H9 (cell line): ENCODE measurements at regions not wholly inside any gene's neighbourhood (a gene's known extent, or its start where the extent isn't known, plus 50 kb on each side); places are given as distances from the start of the nearest gene placed in this dataset.

ENCODE experiments used
- DNase-seq: peaks from one replicate; pipeline ENCODE4 v3.0.0-alpha.2; 2017
- H2AFZ ChIP-seq: one replicate; pipeline ENCODE4 v1.6.1; 2013; ENCODE audit warnings: mild to moderate bottlenecking, low read length, control low read depth, moderate library complexity
- H2AK5ac ChIP-seq: 2 replicates; pipeline ENCODE4 v1.6.1; 2013; ENCODE audit warnings: low read length, control low read depth, mixed read lengths; ENCODE audit not compliant: insufficient read length
- H2BK120ac ChIP-seq: one replicate; pipeline ENCODE4 v1.6.1; 2013; ENCODE audit warnings: low read depth, mild to moderate bottlenecking, low read length, control low read depth, inconsistent platforms; ENCODE audit not compliant: poor library complexity, severe bottlenecking
- H2BK12ac ChIP-seq: 2 replicates; pipeline ENCODE4 v1.6.1; 2013; ENCODE audit warnings: low read length, control low read depth, mixed read lengths, low read depth; ENCODE audit not compliant: insufficient read length
- H2BK15ac ChIP-seq: 2 replicates; pipeline ENCODE4 v1.6.1; 2013; ENCODE audit warnings: low read depth, low read length, control low read depth
- H2BK20ac ChIP-seq: one replicate; pipeline ENCODE4 v1.6.1; 2013; ENCODE audit warnings: low read depth, mild to moderate bottlenecking, low read length, control low read depth, inconsistent platforms; ENCODE audit not compliant: poor library complexity, severe bottlenecking
- H2BK5ac ChIP-seq: 2 replicates; pipeline ENCODE4 v1.6.1; 2013; ENCODE audit warnings: low read length, control low read depth, mixed read lengths; ENCODE audit not compliant: insufficient read length
- H3K14ac ChIP-seq: 2 replicates; pipeline ENCODE4 v1.6.1; 2013; ENCODE audit warnings: low read length, control low read depth; ENCODE audit not compliant: insufficient read depth
- H3K18ac ChIP-seq: 2 replicates; pipeline ENCODE4 v1.6.1; 2013; ENCODE audit warnings: low read depth, mild to moderate bottlenecking, mixed read lengths, low read length, control low read depth; ENCODE audit not compliant: insufficient read length
- H3K23ac ChIP-seq: 2 replicates; pipeline ENCODE4 v1.6.1; 2013; ENCODE audit warnings: low read length, control low read depth, mixed read lengths, low read depth; ENCODE audit not compliant: insufficient read length
- H3K23me2 ChIP-seq: 2 replicates; pipeline ENCODE4 v1.6.1; 2013; ENCODE audit warnings: low read depth, mild to moderate bottlenecking, mixed read lengths, low read length, control low read depth; ENCODE audit not compliant: insufficient read length, poor library complexity, severe bottlenecking
- H3K27ac ChIP-seq: 2 replicates; pipeline ENCODE4 v1.5.1; 2013; ENCODE audit warnings: low read length, control low read depth, mixed read lengths, low read depth; ENCODE audit not compliant: insufficient read length
- H3K27me3 ChIP-seq: 2 replicates; pipeline ENCODE4 v1.6.1; 2013; ENCODE audit warnings: low read length, control low read depth, inconsistent platforms; ENCODE audit not compliant: insufficient read depth
- H3K4ac ChIP-seq: 2 replicates; pipeline ENCODE4 v1.6.1; 2013; ENCODE audit warnings: low read depth, mild to moderate bottlenecking, control low read depth, inconsistent platforms, low read length, moderate library complexity
- H3K4me1 ChIP-seq: 2 replicates; pipeline ENCODE4 v1.6.1; 2013; ENCODE audit warnings: low read length, control low read depth, inconsistent platforms; ENCODE audit not compliant: insufficient read depth
- H3K4me2 ChIP-seq: 2 replicates; pipeline ENCODE4 v1.6.1; 2013; ENCODE audit warnings: low read length, control low read depth, mixed read lengths; ENCODE audit not compliant: insufficient read length, insufficient read depth
- H3K56ac ChIP-seq: 2 replicates; pipeline ENCODE4 v1.6.1; 2013; ENCODE audit warnings: low read depth, mild to moderate bottlenecking, mixed read lengths, low read length, control low read depth; ENCODE audit not compliant: insufficient read length
- H3K79me1 ChIP-seq: 2 replicates; pipeline ENCODE4 v1.6.1; 2013; ENCODE audit warnings: low read depth, mild to moderate bottlenecking, moderate library complexity, low read length, control low read depth, inconsistent platforms; ENCODE audit not compliant: insufficient read depth, poor library complexity, severe bottlenecking
- H3K79me2 ChIP-seq: 2 replicates; pipeline ENCODE4 v1.6.1; 2013; ENCODE audit warnings: low read length, control low read depth, inconsistent platforms; ENCODE audit not compliant: insufficient read depth
- H3K9ac ChIP-seq: 2 replicates; pipeline ENCODE4 v1.6.1; 2013; ENCODE audit warnings: low read length, control low read depth, mixed read lengths; ENCODE audit not compliant: insufficient read length; ENCODE audit errors: extremely low read depth
- H3K9me3 ChIP-seq: one replicate; pipeline ENCODE4 v1.6.1; 2013; ENCODE audit warnings: low read depth, low read length, inconsistent platforms; ENCODE audit not compliant: control insufficient read depth
- H3T11ph ChIP-seq: one replicate; pipeline ENCODE4 v1.6.1; 2013; ENCODE audit warnings: mild to moderate bottlenecking, low read length, control low read depth, inconsistent platforms
- H4K20me1 ChIP-seq: one replicate; pipeline ENCODE4 v1.6.1; 2013; ENCODE audit not compliant: control insufficient read depth, insufficient read length, insufficient read depth
- H4K5ac ChIP-seq: 2 replicates; pipeline ENCODE4 v1.6.1; 2013; ENCODE audit warnings: low read depth, mild to moderate bottlenecking, mixed read lengths, low read length, control low read depth; ENCODE audit not compliant: insufficient read length
- H4K8ac ChIP-seq: replicated peaks from 2 replicates; pipeline ENCODE4 v1.6.1; 2013; ENCODE audit warnings: low read length, control low read depth, mixed read lengths, low read depth; ENCODE audit not compliant: insufficient read length
- H4K91ac ChIP-seq: 2 replicates; pipeline ENCODE4 v1.6.1; 2013; ENCODE audit warnings: low read depth, mild to moderate bottlenecking, moderate library complexity, mixed read lengths, low read length, control low read depth; ENCODE audit not compliant: insufficient read length
- H3K27ac Mint-ChIP-seq, 3 experiments: 2 replicates in 2 of 3; 3 replicates in 1 of 3; pipeline ENCODE4 v1.8.0; 2020 to 2021; ENCODE audit warnings: mixed read lengths in 3 of 3, mild to moderate bottlenecking in 1 of 3, moderate library complexity in 1 of 3
- H3K27me3 Mint-ChIP-seq: 2 replicates; pipeline ENCODE4 v1.8.0; 2021; ENCODE audit warnings: low read depth, mild to moderate bottlenecking, moderate library complexity, mixed read lengths
- H3K36me3 Mint-ChIP-seq, 3 experiments: 2 replicates in 2 of 3; 3 replicates in 1 of 3; pipeline ENCODE4 v1.8.0; 2020 to 2021; ENCODE audit warnings: low read depth in 3 of 3, mixed read lengths in 3 of 3; ENCODE audit not compliant: insufficient read depth in 1 of 3
- H3K4me1 Mint-ChIP-seq, 2 experiments: 2 replicates each; pipeline ENCODE4 v1.8.0; 2020; ENCODE audit warnings: mixed read lengths in 2 of 2
- H3K4me3 Mint-ChIP-seq, 2 experiments: 2 replicates in 1 of 2; 3 replicates in 1 of 2; pipeline ENCODE4 v1.8.0; 2020 to 2021; ENCODE audit warnings: mild to moderate bottlenecking in 2 of 2, mixed read lengths in 2 of 2, moderate library complexity in 1 of 2
- H3K9me3 Mint-ChIP-seq, 2 experiments: 2 replicates in 1 of 2; 3 replicates in 1 of 2; pipeline ENCODE4 v1.8.0; 2020; ENCODE audit warnings: mild to moderate bottlenecking in 2 of 2, mixed read lengths in 2 of 2, moderate library complexity in 1 of 2
- WGBS: extraction: QIAGEN DNeasy Blood & Tissue Kit; methylation state at CpG from one replicate; pipeline ENCODE4 v1.1.7; 2013; ENCODE audit warnings: missing lambda C conversion rate, low lambda C conversion rate, mixed read lengths; ENCODE audit not compliant: insufficient read length; ENCODE audit errors: extremely low coverage; 5-methylcytosine and 5-hydroxymethylcytosine counted together
- TF ChIP-seq, protein P1 (sequence below): fragments of 200-600 bp; sonication (generic); conservative IDR thresholded peaks from 3 replicates; pipeline ENCODE4 v1.8.0; 2021; ENCODE audit warnings: antibody characterized with exemption, mild to moderate bottlenecking

DNA sequence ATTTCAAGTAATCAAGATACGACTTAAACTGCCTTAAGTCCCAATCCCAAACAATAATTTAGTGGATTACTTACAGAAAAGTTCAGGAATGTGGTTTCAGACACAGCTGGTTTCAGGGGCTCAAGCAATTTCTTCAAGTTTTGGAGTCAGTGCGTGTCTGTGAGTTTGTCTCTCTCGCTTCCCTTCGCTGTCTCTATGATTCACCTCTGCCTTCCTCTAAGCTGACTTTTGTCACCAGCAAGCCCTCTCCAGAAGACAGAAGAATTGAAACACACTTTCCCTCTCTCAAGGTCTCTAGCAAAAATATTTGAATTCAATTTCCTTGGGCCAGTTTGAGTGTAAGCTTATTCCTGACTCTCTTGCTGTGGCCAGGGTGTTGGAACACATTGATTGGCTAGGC lies 392.4 kb downstream of the EDEM1 start:
- Histone ChIP-seq H2AK5ac (no peak overlapping the region), H3K9ac (no peak overlapping the region), H3K9me3 (no peaks in the 10 kb centered on the region), H3K4ac (no peak overlapping the region), H3K23me2 (no peaks in the 10 kb centered on the region), H2BK15ac (no peak overlapping the region), H3K27ac (no peak overlapping the region), H3K79me2 (no peaks in the 10 kb centered on the region), H3K56ac (no peak overlapping the region), H3K23ac (no peak overlapping the region), H3K14ac (no peak overlapping the region), H2BK20ac (no peak overlapping the region), H3T11ph (no peak overlapping the region), H2BK12ac (no peak overlapping the region), H3K79me1 (no peaks in the 10 kb centered on the region), H2BK5ac (no peak overlapping the region), H3K27me3 (no peaks in the 10 kb centered on the region), H2AFZ (no peak overlapping the region), H4K8ac (no peak overlapping the region), H4K91ac (no peak overlapping the region), H4K20me1 (no peaks in the 10 kb centered on the region), H3K18ac (no peak overlapping the region), H3K4me1 (no peaks in the 10 kb centered on the region), H4K5ac (no peak overlapping the region), H3K4me2 (no peak overlapping the region), H2BK120ac (no peak overlapping the region)
- Mint-ChIP-seq H3K4me3 (no peak overlapping the region), H3K27me3 (no peaks in the 10 kb centered on the region), H3K27ac (no peak overlapping the region; a peak in 1 of 7 replicates), H3K9me3 (no peaks in the 10 kb centered on the region), H3K36me3 (no peaks in the 10 kb centered on the region; a peak in 1 of 7 replicates), H3K4me1 (peaks cover 13 to 14% of the 10 kb centered on the region in 2 experiments)
- TF ChIP-seq, protein P1, sequence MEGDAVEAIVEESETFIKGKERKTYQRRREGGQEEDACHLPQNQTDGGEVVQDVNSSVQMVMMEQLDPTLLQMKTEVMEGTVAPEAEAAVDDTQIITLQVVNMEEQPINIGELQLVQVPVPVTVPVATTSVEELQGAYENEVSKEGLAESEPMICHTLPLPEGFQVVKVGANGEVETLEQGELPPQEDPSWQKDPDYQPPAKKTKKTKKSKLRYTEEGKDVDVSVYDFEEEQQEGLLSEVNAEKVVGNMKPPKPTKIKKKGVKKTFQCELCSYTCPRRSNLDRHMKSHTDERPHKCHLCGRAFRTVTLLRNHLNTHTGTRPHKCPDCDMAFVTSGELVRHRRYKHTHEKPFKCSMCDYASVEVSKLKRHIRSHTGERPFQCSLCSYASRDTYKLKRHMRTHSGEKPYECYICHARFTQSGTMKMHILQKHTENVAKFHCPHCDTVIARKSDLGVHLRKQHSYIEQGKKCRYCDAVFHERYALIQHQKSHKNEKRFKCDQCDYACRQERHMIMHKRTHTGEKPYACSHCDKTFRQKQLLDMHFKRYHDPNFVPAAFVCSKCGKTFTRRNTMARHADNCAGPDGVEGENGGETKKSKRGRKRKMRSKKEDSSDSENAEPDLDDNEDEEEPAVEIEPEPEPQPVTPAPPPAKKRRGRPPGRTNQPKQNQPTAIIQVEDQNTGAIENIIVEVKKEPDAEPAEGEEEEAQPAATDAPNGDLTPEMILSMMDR: no peak
- DNase-seq: no peak
- no CpG with 5 or more reads among the region's 4 CpGs for whole genome bisulfite sequencing
